BE2C (cell line): ENCODE measurements at regions not wholly inside any gene's neighbourhood (a gene's known extent, or its start where the extent isn't known, plus 50 kb on each side); places are given as distances from the start of the nearest gene placed in this dataset.
A peak's percentile ranks its signal among the peaks of the same experiment; 100 is the strongest.

Experiments used
- DNase-seq: peaks from one replicate; pipeline ENCODE4 v3.0.0-alpha.2; 2020
- H3K27me3 ChIP-seq: fragments of 250-450 bp; sonication (Bioruptor Pico); 2 replicates; pipeline ENCODE4 v1.5.1; 2020; ENCODE audit warnings: mild to moderate bottlenecking
- H3K36me3 ChIP-seq: fragments of 250-450 bp; sonication (Bioruptor Pico); 2 replicates; pipeline ENCODE4 v1.5.1; 2020; ENCODE audit warnings: mild to moderate bottlenecking
- H3K4me1 ChIP-seq: fragments of 250-450 bp; sonication (Bioruptor Pico); 2 replicates; pipeline ENCODE4 v1.5.1; 2020
- H3K4me3 ChIP-seq: 2 replicates; pipeline ENCODE4 v1.5.1; 2011; ENCODE audit warnings: low read depth, low read length
- H3K9me3 ChIP-seq: fragments of 250-450 bp; sonication (Bioruptor Pico); 2 replicates; pipeline ENCODE4 v1.5.1; 2020
- CTCF ChIP-seq: IDR thresholded peaks from 2 replicates; pipeline ENCODE4 v1.5.1; 2012; ENCODE audit warnings: mild to moderate bottlenecking, low read depth, low read length

DNA sequence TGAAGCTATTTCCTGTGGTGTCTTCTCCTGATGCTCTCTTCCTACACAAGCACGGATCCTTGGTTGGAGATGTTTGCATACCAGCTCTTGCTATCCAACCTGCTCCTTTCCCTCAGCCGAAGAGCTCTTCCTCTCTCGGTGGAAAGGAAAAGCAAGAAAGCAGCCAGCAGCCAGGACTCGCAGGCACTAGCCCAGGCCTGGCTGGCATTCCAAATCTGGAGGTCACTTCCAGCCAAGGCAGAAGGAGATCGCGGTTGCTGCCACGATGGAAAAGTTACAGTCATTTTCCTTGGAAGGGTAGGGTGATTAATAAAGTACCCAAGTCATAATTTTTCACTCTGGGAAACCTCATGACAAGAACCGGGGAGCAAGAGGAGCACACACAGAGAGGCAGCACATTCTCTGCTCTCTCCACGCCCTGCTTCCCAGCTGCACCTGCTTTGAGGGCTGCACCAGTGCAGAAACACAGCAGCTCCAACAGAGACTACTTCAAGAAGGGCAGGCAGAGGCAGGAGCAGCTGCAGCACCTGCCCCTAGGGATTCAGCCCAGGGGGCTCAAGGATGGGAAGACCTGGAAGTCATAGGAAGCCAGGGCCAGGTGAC, 399.3 kb downstream of the CADM1 start:
- no peaks in the 10 kb centered on the region for H3K9me3 ChIP-seq
- H3K4me1 ChIP-seq: peaks cover 10% of the 10 kb centered on the region
- TF ChIP-seq CTCF: no peak
- no peaks in the 10 kb centered on the region for H3K27me3 ChIP-seq
- H3K4me3 ChIP-seq: no peak overlapping the region
- DNase-seq: no peak
- H3K36me3 ChIP-seq: no peaks in the 10 kb centered on the region

DNA sequence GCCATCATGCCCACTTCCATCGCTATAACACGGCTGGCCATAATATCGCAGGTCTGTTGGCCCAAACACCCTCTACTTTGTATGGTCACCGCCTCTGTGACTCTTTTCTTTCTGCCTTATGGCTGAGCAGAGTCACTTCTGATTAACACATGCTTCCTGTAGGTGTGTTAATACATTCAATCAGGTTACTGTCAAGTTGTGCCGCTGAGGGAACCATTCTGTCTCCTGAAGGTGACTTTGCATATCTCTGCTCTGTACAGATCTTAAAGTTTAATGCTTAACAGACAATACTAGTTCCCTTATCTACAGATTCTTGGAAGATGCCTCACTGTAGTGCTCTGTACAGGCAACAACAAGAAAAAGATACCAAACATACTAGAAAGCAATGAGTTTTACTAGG, 393.1 kb downstream of the CADM1 start:
- no peak for TF ChIP-seq CTCF
- DNase-seq: no peak
- no peaks in the 10 kb centered on the region for H3K27me3 ChIP-seq
- H3K9me3 ChIP-seq: no peaks in the 10 kb centered on the region
- peaks cover 20% of the 10 kb centered on the region for H3K4me1 ChIP-seq
- H3K36me3 ChIP-seq: no peaks in the 10 kb centered on the region
- no peak overlapping the region for H3K4me3 ChIP-seq

DNA sequence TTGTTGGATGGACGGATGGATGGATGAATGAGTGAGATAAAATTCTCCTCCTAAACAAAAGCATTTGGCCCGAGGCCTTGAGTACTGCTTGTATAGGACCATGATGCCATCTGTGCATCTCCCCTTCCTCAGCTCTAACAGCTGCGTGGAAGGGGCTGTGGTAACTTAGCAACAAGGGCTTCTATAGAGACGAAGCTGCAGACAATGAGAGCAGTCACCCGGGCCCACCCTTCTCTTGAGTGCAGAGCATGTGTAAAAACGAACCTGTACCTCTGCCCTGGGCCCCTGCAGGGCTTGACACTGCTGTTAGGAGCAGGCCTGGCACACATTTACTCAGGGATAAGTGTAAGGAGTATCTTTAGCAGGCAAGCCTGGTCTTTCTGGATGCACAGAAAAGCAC, 391.5 kb downstream of the CADM1 start:
- Histone ChIP-seq H3K27me3 (no peaks in the 10 kb centered on the region), H3K36me3 (no peaks in the 10 kb centered on the region), H3K4me1 (peaks cover 22% of the 10 kb centered on the region), H3K9me3 (no peaks in the 10 kb centered on the region), H3K4me3 (no peak overlapping the region)
- DNase-seq: no peak
- TF ChIP-seq CTCF: no peak

DNA sequence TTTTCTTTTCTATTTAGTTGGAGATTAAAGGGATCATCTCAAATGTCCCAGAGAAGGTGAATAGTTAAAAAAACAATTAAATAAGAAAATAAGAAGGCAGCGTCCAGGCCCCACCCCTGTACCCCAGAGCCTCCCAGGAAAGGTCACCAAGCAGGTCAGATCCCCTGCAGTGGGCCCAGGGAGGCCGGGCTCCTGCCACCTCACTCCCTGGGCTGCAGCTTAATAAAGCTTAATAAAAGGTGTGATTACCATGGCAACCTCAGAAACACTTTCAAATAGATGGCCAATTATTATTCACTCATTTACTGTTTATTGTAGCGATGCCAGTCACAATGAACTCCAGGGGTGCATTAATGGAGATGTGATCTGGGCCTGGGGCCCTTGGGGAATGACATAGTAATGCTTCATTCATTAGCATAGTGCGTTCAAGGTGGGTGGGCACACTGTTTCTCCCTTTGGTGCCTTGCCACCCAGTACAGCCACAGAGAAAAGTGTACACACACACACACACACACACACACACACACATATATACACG, 386.2 kb downstream of the CADM1 start:
- H3K27me3 ChIP-seq: no peaks in the 10 kb centered on the region
- TF ChIP-seq CTCF: no peak
- H3K9me3 ChIP-seq: no peaks in the 10 kb centered on the region
- DNase-seq: no peak
- no peaks in the 10 kb centered on the region for H3K36me3 ChIP-seq
- peaks cover 55% of the 10 kb centered on the region for H3K4me1 ChIP-seq
- no peak overlapping the region for H3K4me3 ChIP-seq

GRCh38 chr11:115119146-115119545, 385.1 kb downstream of the CADM1 start:
- DNase-seq: peak; percentile 78
- no peak for TF ChIP-seq CTCF
- Histone ChIP-seq H3K4me3 (no peak overlapping the region), H3K36me3 (no peaks in the 10 kb centered on the region), H3K27me3 (no peaks in the 10 kb centered on the region), H3K4me1 (peaks cover 52% of the 10 kb centered on the region), H3K9me3 (no peaks in the 10 kb centered on the region)
